ENCODE measurements at regions not wholly inside any gene's neighbourhood (a gene's known extent, or its start where the extent isn't known, plus 50 kb on each side); places are given as distances from the start of the nearest gene placed in this dataset.

DNA sequence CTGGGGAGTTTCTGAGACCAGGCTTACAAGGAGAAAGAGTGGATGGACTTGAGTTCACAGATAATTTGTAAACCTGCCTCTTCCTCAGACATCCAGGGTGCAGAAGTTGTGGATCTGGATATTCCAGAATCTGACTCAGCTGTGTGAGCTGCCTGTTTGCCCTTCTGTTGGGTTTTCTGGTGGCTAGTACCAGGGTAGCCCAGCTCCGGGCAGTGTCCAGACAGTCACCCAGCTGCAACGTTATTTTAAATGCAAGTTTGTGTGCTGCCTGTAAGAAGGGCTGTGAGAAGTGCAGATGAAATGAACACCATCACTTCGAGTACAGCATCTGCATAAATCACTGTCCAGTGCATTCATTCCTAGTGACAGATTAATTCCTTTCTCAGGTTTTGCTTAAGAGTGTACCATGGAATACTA lies 1053.0 kb downstream of the TUSC7 start:
- Mint-ChIP-seq H3K27ac (no peak overlapping the region), H3K27me3 (peaks cover 9% of the 10 kb centered on the region), H3K4me1 (no peaks in the 10 kb centered on the region), H3K9me3 (peaks cover 3% of the 10 kb centered on the region), H3K36me3 (no peaks in the 10 kb centered on the region), H3K4me3 (no peak overlapping the region)
- no peak for ATAC-seq

DNA sequence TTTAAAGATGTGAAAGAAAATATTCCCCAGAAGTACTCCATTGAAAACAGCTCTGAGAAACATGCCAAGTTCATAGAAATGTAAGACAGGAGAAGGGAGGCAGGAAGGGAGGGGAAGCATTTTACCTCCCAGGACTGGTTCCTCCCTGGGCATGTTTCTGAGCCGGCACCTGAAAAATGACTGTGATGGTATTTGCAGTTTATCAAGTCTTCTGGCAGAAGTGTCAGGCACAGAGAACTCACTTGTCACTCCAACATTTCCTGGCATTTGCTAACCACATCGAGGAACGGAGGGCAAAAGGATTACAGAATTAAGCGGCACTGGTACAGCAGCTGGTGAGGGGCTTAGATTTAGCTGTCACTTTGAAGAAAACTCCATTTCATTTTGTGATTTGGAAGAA lies 1054.0 kb downstream of the TUSC7 start:
- Mint-ChIP-seq H3K4me3 (no peak overlapping the region), H3K4me1 (no peaks in the 10 kb centered on the region), H3K36me3 (no peaks in the 10 kb centered on the region), H3K9me3 (no peaks in the 10 kb centered on the region), H3K27me3 (peaks cover 9% of the 10 kb centered on the region), H3K27ac (no peak overlapping the region)
- ATAC-seq = no peak

DNA sequence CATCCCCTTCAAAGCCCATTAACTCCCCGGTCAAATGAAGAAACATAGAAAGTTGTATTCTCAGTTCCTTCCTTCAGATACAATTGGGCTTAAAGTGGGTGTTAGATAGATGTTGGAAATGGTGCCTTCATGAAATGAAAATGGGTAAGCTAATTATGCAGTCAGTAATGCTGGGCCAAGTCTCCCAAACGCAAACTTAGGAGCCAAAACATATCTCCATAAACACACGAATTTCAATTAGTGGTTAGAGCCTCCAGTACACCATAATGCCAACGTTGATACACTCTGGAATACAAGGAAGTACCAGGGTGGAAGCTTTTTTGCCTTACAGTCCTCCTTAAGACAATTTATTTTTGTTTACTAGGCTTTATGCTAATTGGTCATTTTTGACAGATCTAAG lies 1059.0 kb downstream of the TUSC7 start:
- ATAC-seq = no peak
- no peaks in the 10 kb centered on the region for H3K9me3 Mint-ChIP-seq
- no peaks in the 10 kb centered on the region for H3K27me3 Mint-ChIP-seq
- H3K27ac Mint-ChIP-seq = no peak overlapping the region
- no peaks in the 10 kb centered on the region for H3K4me1 Mint-ChIP-seq
- H3K36me3 Mint-ChIP-seq = no peaks in the 10 kb centered on the region
- no peak overlapping the region for H3K4me3 Mint-ChIP-seq

DNA sequence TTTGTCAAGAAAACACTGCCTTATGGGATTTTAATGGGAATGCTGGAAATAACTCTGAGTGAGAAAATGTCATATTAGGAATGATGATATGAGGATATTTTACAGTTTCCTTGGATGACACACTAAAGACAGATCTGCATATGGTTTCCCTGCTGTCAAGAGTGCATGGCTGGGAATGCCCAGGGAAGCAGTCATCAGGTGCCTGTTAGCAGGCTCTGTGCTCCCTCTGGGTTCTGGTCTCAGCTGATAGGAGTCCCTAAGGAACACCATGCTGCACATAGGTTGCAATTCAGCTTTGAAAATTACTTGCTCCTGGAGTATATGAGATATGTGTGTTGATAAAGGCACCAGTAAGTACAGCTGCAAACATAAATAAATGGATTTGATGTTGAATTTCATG lies 1064.6 kb downstream of the TUSC7 start:
- no peaks in the 10 kb centered on the region for H3K4me1 Mint-ChIP-seq
- H3K27me3 Mint-ChIP-seq = peaks cover 6% of the 10 kb centered on the region
- no peaks in the 10 kb centered on the region for H3K36me3 Mint-ChIP-seq
- no peaks in the 10 kb centered on the region for H3K9me3 Mint-ChIP-seq
- no peak overlapping the region for H3K4me3 Mint-ChIP-seq
- no peak for ATAC-seq
- H3K27ac Mint-ChIP-seq = no peak overlapping the region

DNA sequence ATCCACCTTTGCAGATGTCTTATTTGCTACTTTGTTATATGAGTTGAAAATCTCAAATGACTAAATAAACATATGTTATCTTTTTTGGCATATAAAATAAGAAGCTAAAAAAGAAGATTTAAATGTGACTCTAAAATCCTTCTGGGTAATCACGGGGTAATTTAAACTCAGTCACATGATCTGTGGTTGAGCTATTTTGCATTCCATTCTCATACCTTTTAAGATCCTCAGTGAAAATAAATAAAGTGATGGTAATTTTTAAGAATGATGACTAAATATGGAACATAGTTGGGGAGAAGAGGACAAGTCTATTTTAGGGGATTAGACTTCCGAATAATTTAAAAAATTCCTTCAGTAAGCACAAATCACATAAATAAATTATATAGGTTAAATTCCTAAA lies 1076.8 kb downstream of the TUSC7 start:
- Mint-ChIP-seq H3K4me1 (no peaks in the 10 kb centered on the region), H3K4me3 (no peak overlapping the region), H3K27me3 (no peaks in the 10 kb centered on the region), H3K36me3 (no peaks in the 10 kb centered on the region), H3K9me3 (peaks cover 2% of the 10 kb centered on the region), H3K27ac (no peak overlapping the region)
- no peak for ATAC-seq

DNA sequence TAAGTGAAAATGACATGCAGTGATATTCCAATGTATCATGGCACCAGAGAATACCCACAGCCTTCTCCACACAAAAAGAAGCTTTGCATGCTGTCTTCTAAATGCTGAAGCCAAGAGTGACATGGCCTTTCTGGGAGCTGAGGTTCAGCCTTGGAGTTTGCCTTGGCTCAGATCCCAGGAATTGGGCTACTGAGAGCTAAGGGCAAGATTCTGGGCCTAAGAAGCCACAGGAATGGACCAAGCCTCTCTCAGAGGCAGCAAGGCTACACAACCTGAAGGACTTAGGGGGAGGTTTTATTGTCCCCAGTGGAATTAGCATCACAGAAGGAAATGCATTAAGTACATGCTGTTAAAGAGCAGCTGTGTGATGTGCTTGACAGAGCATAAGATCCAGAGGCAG lies 1078.5 kb downstream of the TUSC7 start:
- H3K9me3 Mint-ChIP-seq = peaks cover 2% of the 10 kb centered on the region
- no peaks in the 10 kb centered on the region for H3K36me3 Mint-ChIP-seq
- no peaks in the 10 kb centered on the region for H3K27me3 Mint-ChIP-seq
- no peak overlapping the region for H3K4me3 Mint-ChIP-seq
- ATAC-seq = no peak
- H3K4me1 Mint-ChIP-seq = no peaks in the 10 kb centered on the region
- H3K27ac Mint-ChIP-seq = no peak overlapping the region

DNA sequence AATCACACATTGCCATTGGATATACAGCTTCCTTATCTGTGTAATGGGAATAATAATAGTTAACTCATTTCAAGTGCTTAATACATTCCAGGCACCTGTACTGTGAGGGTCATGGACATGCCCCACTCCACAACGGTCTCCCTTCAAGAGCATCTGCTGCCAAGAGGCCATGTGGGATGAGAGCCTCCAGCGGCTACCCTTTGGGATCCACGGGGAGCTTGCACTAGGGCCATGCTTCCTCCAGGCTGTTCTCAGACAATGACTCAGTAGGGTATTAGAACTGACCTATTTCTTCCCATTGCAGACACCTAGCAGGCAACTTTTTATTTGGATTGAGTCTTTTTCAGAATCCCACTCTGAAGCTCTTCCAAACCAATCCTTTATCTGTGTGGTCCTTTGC lies 1078.9 kb downstream of the TUSC7 start:
- H3K36me3 Mint-ChIP-seq = no peaks in the 10 kb centered on the region
- H3K27ac Mint-ChIP-seq = no peak overlapping the region
- H3K9me3 Mint-ChIP-seq = peaks cover 2% of the 10 kb centered on the region
- H3K27me3 Mint-ChIP-seq = no peaks in the 10 kb centered on the region
- no peaks in the 10 kb centered on the region for H3K4me1 Mint-ChIP-seq
- no peak overlapping the region for H3K4me3 Mint-ChIP-seq
- no peak for ATAC-seq

DNA sequence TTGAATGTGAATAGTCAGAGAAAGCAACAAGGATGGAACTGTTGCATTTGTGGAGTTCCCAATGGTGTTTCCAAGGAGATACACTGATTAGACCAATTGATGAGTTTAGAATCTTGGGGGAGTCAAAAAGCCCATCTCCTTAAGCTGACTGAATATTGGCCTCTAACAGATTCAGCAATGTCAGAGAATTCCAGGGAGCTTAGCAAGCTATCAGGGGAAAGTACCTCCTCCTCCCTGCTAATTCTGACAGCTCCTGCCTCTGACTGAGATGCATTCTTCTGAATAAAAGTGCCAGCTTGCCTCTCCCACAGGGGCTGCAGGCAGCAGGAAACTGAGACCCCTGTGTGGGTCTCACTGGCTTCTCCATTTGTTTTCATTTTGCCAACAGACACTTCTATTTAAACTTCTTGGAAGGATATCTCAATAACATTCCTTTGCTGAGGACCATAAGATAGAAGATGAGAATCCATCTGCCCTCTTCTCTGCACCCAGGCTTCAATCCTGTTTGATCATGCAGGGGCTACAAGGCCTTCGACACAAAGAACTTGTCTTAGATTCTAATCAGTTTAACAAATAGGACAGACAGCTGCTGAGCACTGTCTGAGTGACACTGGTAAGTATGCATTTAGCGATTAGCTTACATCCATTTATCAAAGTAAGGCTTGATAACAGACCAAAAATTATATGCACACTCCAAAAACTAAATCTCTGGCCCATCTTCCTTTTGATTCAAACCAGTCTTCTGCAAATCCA lies 1080.8 kb downstream of the TUSC7 start:
- H3K9me3 Mint-ChIP-seq = peaks cover 2% of the 10 kb centered on the region
- H3K4me1 Mint-ChIP-seq = no peaks in the 10 kb centered on the region
- ATAC-seq = no peak
- H3K27me3 Mint-ChIP-seq = no peaks in the 10 kb centered on the region
- H3K36me3 Mint-ChIP-seq = no peaks in the 10 kb centered on the region
- H3K4me3 Mint-ChIP-seq = no peak overlapping the region
- H3K27ac Mint-ChIP-seq = no peak overlapping the region

DNA sequence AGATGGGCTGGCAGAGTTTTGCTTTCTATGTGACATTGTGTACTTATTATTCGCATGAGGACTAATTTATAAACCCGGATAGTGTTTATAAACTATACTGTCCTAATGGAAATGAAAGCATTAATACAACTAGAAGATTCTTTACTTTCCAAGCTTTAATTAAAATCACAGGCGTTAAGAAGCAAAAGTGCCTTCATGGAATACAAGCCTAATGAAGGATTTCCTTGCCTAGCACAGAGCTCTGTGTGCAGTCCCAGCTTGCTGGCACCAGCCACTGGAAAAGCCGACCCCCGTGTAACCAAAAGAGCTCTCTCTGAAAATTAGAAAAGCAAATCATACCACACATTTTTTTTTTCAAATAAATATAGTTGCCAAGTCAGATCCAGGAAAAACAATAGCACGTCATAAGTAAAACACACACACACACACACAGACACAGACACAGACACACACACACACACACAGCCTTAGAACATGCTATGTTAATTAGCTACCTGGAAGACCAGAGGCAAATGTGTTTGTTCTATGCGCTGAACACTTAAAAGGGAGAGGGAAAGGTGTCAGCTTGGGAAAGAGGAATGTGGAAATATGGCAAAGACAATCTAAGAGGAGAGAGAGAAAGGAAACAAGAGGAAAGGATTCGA lies 1084.2 kb downstream of the TUSC7 start:
- H3K9me3 Mint-ChIP-seq = no peaks in the 10 kb centered on the region
- no peak for ATAC-seq
- no peaks in the 10 kb centered on the region for H3K4me1 Mint-ChIP-seq
- no peaks in the 10 kb centered on the region for H3K36me3 Mint-ChIP-seq
- no peaks in the 10 kb centered on the region for H3K27me3 Mint-ChIP-seq
- H3K27ac Mint-ChIP-seq = no peak overlapping the region
- no peak overlapping the region for H3K4me3 Mint-ChIP-seq

DNA sequence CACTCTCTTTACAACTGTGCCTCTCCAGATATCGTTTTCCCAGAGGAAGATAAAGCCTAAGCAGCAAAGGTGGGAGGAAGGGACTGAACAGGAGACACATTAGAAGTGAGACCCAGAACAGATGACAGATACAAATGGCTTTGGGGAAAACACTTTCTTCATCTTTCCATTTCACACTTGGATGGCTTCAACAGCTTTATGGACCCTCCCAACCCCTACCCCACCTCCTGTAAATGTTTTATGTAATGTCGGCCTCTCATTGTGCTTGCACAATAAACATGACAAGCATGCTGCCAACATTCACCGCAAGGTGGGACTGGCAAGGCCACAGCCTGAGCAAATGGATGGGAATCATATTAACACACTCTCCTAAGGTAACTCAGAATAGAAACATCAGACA lies 1088.6 kb downstream of the TUSC7 start:
- Mint-ChIP-seq H3K36me3 (no peaks in the 10 kb centered on the region), H3K27ac (no peak overlapping the region), H3K27me3 (no peaks in the 10 kb centered on the region), H3K4me1 (no peaks in the 10 kb centered on the region), H3K4me3 (no peak overlapping the region), H3K9me3 (no peaks in the 10 kb centered on the region)
- no peak for ATAC-seq

DNA sequence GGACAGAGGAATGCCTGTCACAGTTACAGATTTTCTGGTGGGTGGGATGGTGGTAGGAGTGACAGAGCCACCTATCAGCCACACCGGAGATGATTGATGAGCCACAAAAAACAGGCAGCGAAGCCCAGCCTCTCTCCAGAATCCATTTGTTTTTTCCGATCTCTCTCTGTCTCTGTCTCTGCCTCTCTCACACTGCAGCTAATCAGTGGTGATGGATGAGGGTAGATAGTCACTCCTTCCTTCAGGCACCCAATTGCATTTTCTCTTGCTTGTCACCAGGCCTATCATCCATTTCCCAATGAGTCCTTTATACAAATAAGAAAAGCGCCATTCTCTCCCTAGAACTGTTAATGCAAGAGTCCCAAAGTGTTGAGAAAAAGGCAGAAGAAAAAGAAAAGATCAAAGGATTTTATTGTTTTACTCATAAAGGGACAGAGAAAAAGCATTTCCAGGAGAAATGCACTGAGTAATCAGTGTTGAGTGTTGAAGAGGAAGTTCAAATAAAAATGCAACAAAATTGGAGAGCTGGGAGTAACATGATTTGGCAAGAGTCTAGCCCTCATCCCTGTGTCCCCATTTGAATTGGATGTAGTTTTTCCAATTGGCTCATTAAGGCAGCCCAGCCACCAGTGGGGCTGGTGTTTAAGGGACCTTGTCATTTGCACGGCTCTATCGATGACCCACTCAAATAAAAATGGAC lies 1089.3 kb downstream of the TUSC7 start:
- H3K27ac Mint-ChIP-seq = no peak overlapping the region
- ATAC-seq = no peak

DNA sequence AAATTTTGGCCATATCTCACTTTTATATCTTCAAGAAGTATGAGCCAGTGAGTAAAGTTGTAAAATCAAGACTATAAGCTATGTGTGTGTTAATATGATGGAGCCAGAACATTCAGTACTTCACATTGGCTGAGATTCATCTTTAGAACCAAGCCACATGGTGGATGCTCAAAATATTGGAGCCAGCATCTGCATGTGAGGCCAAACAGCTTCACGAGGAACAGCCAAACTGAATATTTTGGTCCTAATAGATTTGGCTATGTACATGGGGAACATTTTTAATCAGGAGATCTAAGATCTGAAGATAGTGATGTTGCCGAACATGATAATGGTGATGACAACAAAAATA lies 1089.8 kb downstream of the TUSC7 start:
- no peak overlapping the region for H3K4me3 Mint-ChIP-seq
- ATAC-seq = no peak
- H3K9me3 Mint-ChIP-seq = no peaks in the 10 kb centered on the region
- no peak overlapping the region for H3K27ac Mint-ChIP-seq
- H3K27me3 Mint-ChIP-seq = no peaks in the 10 kb centered on the region
- H3K4me1 Mint-ChIP-seq = no peaks in the 10 kb centered on the region
- no peaks in the 10 kb centered on the region for H3K36me3 Mint-ChIP-seq

More for the DNA sequence above, 1089.3 kb downstream of the TUSC7 start:
- H3K36me3 Mint-ChIP-seq = no peaks in the 10 kb centered on the region
- no peak overlapping the region for H3K4me3 Mint-ChIP-seq
- no peaks in the 10 kb centered on the region for H3K4me1 Mint-ChIP-seq
- no peaks in the 10 kb centered on the region for H3K9me3 Mint-ChIP-seq
- H3K27me3 Mint-ChIP-seq = no peaks in the 10 kb centered on the region

DNA sequence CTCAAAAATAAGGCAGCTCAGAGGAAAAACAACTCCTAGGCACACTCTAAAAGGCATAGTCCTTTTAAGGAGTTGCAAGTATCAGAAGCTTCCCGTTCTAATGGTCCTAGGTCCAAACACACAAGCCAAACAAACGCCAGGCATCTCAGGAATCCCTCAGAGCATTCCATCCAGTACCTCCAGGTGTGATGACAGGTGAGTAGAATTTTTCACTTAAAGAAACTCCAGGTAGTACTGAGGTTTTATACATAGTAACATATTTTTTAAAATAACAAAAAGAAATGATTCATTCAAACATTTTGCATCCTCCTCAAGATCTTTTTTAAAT lies 1092.3 kb downstream of the TUSC7 start:
- no peak for ATAC-seq
- H3K9me3 Mint-ChIP-seq = peaks cover 2% of the 10 kb centered on the region
- no peaks in the 10 kb centered on the region for H3K36me3 Mint-ChIP-seq
- H3K4me3 Mint-ChIP-seq = no peak overlapping the region
- H3K4me1 Mint-ChIP-seq = no peaks in the 10 kb centered on the region
- H3K27me3 Mint-ChIP-seq = no peaks in the 10 kb centered on the region
- no peak overlapping the region for H3K27ac Mint-ChIP-seq

DNA sequence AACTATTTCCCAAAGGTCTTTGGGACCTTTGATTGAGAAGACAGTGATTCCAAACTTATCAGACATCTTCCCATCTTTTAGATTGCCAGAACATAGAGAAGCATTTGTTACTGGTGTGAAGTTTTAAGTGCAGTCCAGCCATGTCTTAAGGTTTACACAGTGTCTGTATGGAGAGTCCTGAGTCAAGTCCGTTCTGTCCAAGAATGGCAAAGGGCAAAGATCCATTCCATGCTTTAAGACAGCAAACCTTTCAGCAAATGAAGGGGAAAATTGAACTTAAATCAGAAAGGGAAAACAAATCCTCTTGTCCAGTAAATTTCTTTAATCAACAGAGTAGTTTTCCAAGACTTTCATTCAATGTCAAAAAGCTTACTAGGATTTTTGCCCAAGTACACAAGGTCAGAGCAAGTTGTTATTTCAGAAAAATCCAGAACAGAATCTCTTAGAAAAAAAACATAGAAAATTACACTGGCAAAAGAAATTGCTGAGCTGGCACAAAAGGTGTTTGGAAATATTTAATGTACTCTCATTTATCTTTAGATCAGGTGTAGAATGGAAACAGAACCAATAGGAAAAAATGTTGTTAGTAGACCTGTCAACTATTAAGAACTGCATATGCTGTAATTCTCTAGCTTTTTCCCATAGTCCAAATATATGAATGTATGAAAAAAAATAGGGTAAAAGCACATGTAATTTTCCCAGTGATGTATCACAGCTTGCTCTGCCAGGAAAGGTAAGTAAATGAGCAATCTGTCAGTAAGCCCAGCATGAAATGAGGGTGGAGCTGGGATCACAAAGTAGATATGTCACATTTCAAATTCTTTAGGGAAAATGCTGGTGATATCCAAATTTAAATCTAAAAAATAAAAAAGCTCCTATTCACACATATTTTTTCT lies 1099.9 kb downstream of the TUSC7 start:
- H3K9me3 Mint-ChIP-seq = peaks cover 5% of the 10 kb centered on the region
- no peak for ATAC-seq
- no peak overlapping the region for H3K4me3 Mint-ChIP-seq
- no peaks in the 10 kb centered on the region for H3K36me3 Mint-ChIP-seq
- H3K27me3 Mint-ChIP-seq = no peaks in the 10 kb centered on the region
- H3K4me1 Mint-ChIP-seq = no peaks in the 10 kb centered on the region
- no peak overlapping the region for H3K27ac Mint-ChIP-seq

DNA sequence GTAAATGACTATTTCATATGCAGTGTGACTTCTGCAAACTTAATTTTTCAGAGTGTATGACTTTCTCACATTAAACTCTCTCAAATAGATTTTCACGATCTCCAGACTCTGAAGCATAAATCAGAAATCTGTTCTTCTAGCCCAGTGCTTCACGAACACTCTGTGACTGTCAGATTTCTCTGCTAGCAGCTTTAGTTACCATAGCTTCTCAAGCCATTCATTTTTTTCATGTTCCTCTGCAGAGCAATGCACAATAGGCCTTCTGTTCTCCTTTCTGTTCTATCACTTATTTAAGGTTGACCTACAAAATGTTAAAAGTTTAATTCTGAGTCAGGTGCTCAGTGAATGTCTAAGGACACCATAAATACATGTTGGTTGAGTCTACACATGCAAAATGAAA lies 1102.2 kb downstream of the TUSC7 start:
- H3K4me1 Mint-ChIP-seq = no peaks in the 10 kb centered on the region

More for the DNA sequence above, 1102.2 kb downstream of the TUSC7 start:
- peaks cover 3% of the 10 kb centered on the region for H3K9me3 Mint-ChIP-seq
- H3K36me3 Mint-ChIP-seq = no peaks in the 10 kb centered on the region
- H3K27ac Mint-ChIP-seq = no peak overlapping the region
- no peak overlapping the region for H3K4me3 Mint-ChIP-seq
- no peak for ATAC-seq
- no peaks in the 10 kb centered on the region for H3K27me3 Mint-ChIP-seq
